SK-N-SH (cell line): ENCODE measurements at regions not wholly inside any gene's neighbourhood (a gene's known extent, or its start where the extent isn't known, plus 50 kb on each side); places are given as distances from the start of the nearest gene placed in this dataset.

Source experiments
- CTCF ChIA-PET: fragments of 300-600, 350-600 bp; formaldehyde crosslinking; extraction: SDS; loops from one replicate; lab custom pipeline; 2021; lab: Yijun Ruan, JAX
- POLR2A ChIA-PET: fragments of 350-600 bp; sonication (Branson Sonifier 250); formaldehyde crosslinking; extraction: SDS; loops from one replicate; lab custom pipeline; 2020; ENCODE audit warnings: antibody characterized with exemption, inconsistent platforms; lab: Yijun Ruan, JAX
- DNase-seq: peaks from one replicate; pipeline ENCODE4 v3.0.0; 2012
- H2AFZ ChIP-seq: fragments of 200-600 bp; sonication (generic); 2 replicates; pipeline ENCODE4 v1.8.1; 2016; ENCODE audit warnings: antibody characterized with exemption, mild to moderate bottlenecking, low read depth
- H3F3A ChIP-seq: fragments of 200-600 bp; sonication (generic); replicated peaks from 2 replicates; pipeline ENCODE3; 2016; ENCODE audit warnings: antibody characterized with exemption, mild to moderate bottlenecking; ENCODE audit not compliant: insufficient read depth
- H3K27ac ChIP-seq, 2 experiments: fragments of 200-500 bp in 1 of 2; fragments of 200-600 bp in 1 of 2; sonication (Bioruptor generic) in 1 of 2; sonication (generic), shearing (Covaris generic) in 1 of 2; 2 replicates each; pipeline versions ENCODE4 v1.5.1 to v1.6.1; 2014 to 2016; ENCODE audit warnings: low read depth in 2 of 2, inconsistent platforms in 1 of 2, low read length in 1 of 2, mild to moderate bottlenecking in 1 of 2, mixed read lengths in 1 of 2
- H3K27me3 ChIP-seq: fragments of 200-600 bp; sonication (generic), shearing (Covaris generic); 2 replicates; pipeline ENCODE4 v1.6.1; 2016; ENCODE audit warnings: mixed run types; ENCODE audit not compliant: insufficient read depth
- H3K36me3 ChIP-seq, 2 experiments: fragments of 200-500 bp in 1 of 2; fragments of 200-600 bp in 1 of 2; sonication (Bioruptor generic) in 1 of 2; sonication (generic) in 1 of 2; replicated peaks in 1 of 2; 2 replicates each; pipeline versions ENCODE3 to v1.5.1; 2014 to 2016; ENCODE audit warnings: low read length in 1 of 2, mild to moderate bottlenecking in 1 of 2; ENCODE audit not compliant: insufficient read depth in 2 of 2, control insufficient read depth in 1 of 2
- H3K4me1 ChIP-seq, 2 experiments: fragments of 200-500 bp in 1 of 2; fragments of 200-600 bp in 1 of 2; sonication (Bioruptor generic) in 1 of 2; sonication (generic), shearing (Covaris generic) in 1 of 2; 2 replicates each; pipeline versions ENCODE4 v1.5.1 to v1.6.1; 2014 to 2016; ENCODE audit warnings: low read depth in 1 of 2, low read length in 1 of 2, mixed run types in 1 of 2; ENCODE audit not compliant: insufficient read depth in 2 of 2, control insufficient read depth in 1 of 2
- H3K4me2 ChIP-seq: fragments of 200-600 bp; sonication (generic), shearing (Covaris generic); 2 replicates; pipeline ENCODE4 v1.6.1; 2017; ENCODE audit warnings: mixed run types
- H3K4me3 ChIP-seq, 2 experiments: fragments of 200-500 bp in 1 of 2; fragments of 200-600 bp in 1 of 2; sonication (Bioruptor generic) in 1 of 2; sonication (generic), shearing (Covaris generic) in 1 of 2; 2 replicates each; pipeline versions ENCODE4 v1.5.1 to v1.8.1; 2014 to 2016; ENCODE audit warnings: low read depth in 2 of 2, inconsistent platforms in 1 of 2, low read length in 1 of 2, mild to moderate bottlenecking in 1 of 2, mixed read lengths in 1 of 2, moderate library complexity in 1 of 2
- H3K79me2 ChIP-seq: fragments of 200-600 bp; sonication (generic); 2 replicates; pipeline ENCODE4 v1.8.1; 2017; ENCODE audit warnings: mild to moderate bottlenecking; ENCODE audit not compliant: insufficient read depth
- H3K9ac ChIP-seq: fragments of 200-600 bp; sonication (generic); 2 replicates; pipeline ENCODE4 v1.6.1; 2017; ENCODE audit warnings: mixed run types
- H3K9me2 ChIP-seq: fragments of 200-600 bp; sonication (generic); 2 replicates; pipeline ENCODE4 v1.6.1; 2017; ENCODE audit warnings: mixed run types
- H3K9me3 ChIP-seq: fragments of 200-600 bp; sonication (generic); 2 replicates; pipeline ENCODE4 v1.6.1; 2017; ENCODE audit warnings: mixed run types, mild to moderate bottlenecking, moderate library complexity
- H4K20me1 ChIP-seq: fragments of 200-600 bp; sonication (generic); 2 replicates; pipeline ENCODE4 v1.6.1; 2017; ENCODE audit warnings: mild to moderate bottlenecking, mixed run types; ENCODE audit not compliant: insufficient read depth
- CHD2 ChIP-seq: fragments of 150-350 bp; IDR thresholded peaks from 2 replicates; pipeline ENCODE4 v1.6.1; 2018; ENCODE audit warnings: low read length; ENCODE audit not compliant: partially characterized antibody
- ELF1 ChIP-seq: IDR thresholded peaks from 2 replicates; pipeline ENCODE4 v1.4.0; 2012
- EZH2phosphoT487 ChIP-seq: fragments of 200-600 bp; sonication (generic); IDR thresholded peaks from 2 replicates; pipeline ENCODE4 v1.6.1; 2017; ENCODE audit warnings: low read depth, mixed run types, mild to moderate bottlenecking, antibody characterized with exemption, moderate library complexity, borderline replicate concordance
- FOSL2 ChIP-seq: IDR thresholded peaks from 2 replicates; pipeline ENCODE4 v1.4.0; 2012; ENCODE audit warnings: low read depth, mild to moderate bottlenecking, moderate library complexity, borderline replicate concordance
- FOXJ3 ChIP-seq: sonication (generic); formaldehyde crosslinking; IDR thresholded peaks from 2 replicates; pipeline ENCODE4 v1.5.1; 2020; ENCODE audit warnings: mild to moderate bottlenecking, missing genetic modification reagents
- GABPA ChIP-seq: IDR thresholded peaks from 2 replicates; pipeline ENCODE4 v1.4.0; 2012; ENCODE audit warnings: low read depth, mild to moderate bottlenecking
- MEF2A ChIP-seq: IDR thresholded peaks from 2 replicates; pipeline ENCODE4 v1.4.0; 2012; ENCODE audit warnings: low read depth, borderline replicate concordance
- MXI1 ChIP-seq: IDR thresholded peaks from 2 replicates; pipeline ENCODE4 v1.6.1; 2012; ENCODE audit warnings: mild to moderate bottlenecking, low read depth, low read length, improper control_type of control experiment
- POLR2AphosphoS5 ChIP-seq: IDR thresholded peaks from 2 replicates; pipeline ENCODE4 v1.6.1; 2012; ENCODE audit warnings: low read depth, low read length
- RAD21 ChIP-seq: IDR thresholded peaks from 2 replicates; pipeline ENCODE4 v1.6.1; 2012; ENCODE audit warnings: mild to moderate bottlenecking, low read length
- RCOR1 ChIP-seq: fragments of 150-350 bp; IDR thresholded peaks from 2 replicates; pipeline ENCODE4 v1.6.1; 2017; ENCODE audit warnings: antibody characterized with exemption, low read length
- RFX5 ChIP-seq: IDR thresholded peaks from 2 replicates; pipeline ENCODE4 v1.6.1; 2012; ENCODE audit warnings: mild to moderate bottlenecking, improper control_type of control experiment, low read length
- RXRA ChIP-seq: IDR thresholded peaks from 2 replicates; pipeline ENCODE4 v1.4.0; 2012; ENCODE audit warnings: low read depth, mild to moderate bottlenecking, borderline replicate concordance
- SIN3A ChIP-seq: IDR thresholded peaks from 2 replicates; pipeline ENCODE4 v1.6.1; 2012; ENCODE audit warnings: low read depth, mild to moderate bottlenecking, low read length, moderate library complexity, borderline replicate concordance
- TAF1 ChIP-seq: IDR thresholded peaks from 2 replicates; pipeline ENCODE4 v1.6.1; 2012; ENCODE audit warnings: low read depth, mild to moderate bottlenecking, low read length, moderate library complexity, borderline replicate concordance
- WGBS: methylation state at CpG from one replicate; pipeline ENCODE4 v1.1.6; 2017; ENCODE audit warnings: low lambda C conversion rate; 5-methylcytosine and 5-hydroxymethylcytosine counted together
- TF ChIP-seq, protein P1 (sequence below): IDR thresholded peaks from 2 replicates; pipeline ENCODE4 v1.4.0; 2012; ENCODE audit warnings: low read depth, borderline replicate concordance
- TF ChIP-seq, protein P2 (sequence below): fragments of 150-350 bp; IDR thresholded peaks from 2 replicates; pipeline ENCODE4 v1.6.1; 2016; ENCODE audit warnings: mild to moderate bottlenecking, low read depth, low read length
- TF ChIP-seq, protein P3 (sequence below): IDR thresholded peaks from 2 replicates; pipeline ENCODE4 v1.4.0; 2012; ENCODE audit warnings: low read depth, borderline replicate concordance
- TF ChIP-seq, protein P4 (sequence below): IDR thresholded peaks from 2 replicates; pipeline ENCODE4; 2012

DNA sequence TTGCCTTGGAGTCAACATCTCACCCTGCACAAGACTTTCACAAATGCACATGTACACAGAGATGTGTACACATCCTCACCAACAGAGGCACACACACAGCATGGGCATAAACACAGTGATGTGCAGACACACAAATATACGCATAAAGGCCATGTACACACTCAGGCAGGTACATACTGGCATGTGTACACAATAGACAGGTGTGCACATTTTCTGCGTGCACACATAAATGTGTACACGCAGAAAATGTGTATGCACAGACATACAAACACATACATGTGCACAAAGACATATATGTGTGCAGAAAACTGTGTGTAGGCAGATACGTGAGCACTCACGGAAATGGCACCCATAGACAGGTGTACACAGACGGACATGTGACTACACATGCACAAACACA lies 85.3 kb upstream of the ZBTB40 start:
- no peaks in the 10 kb centered on the region for H3K9me3 ChIP-seq
- H3K27me3 ChIP-seq, result peaks cover 32% of the 10 kb centered on the region
- no peak for DNase-seq

DNA sequence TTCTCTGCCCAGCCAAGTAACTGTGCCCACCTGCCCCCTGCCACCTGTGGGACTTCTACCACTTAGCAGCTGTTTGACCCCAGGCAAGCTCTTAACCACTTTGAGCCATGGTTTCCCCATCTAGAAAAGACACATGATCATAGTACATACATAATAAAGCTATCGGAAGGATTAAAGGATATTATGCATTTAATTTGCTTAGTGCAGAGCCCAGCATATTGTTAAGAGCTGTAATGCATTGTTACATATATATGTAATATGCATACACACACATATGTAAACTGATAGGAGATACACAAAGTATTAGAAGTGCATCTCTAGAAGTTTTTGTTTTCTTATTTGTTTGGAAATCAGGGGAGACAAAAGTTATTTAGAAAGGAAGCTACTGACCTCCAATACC lies 83.5 kb upstream of the ZBTB40 start:
- ChIA-PET POLR2A (no interaction called here), CTCF (interaction anchor here (0.9 to 1.6 kb wide), 4 partner anchors 48 to 237 kb away, joined by 3 to 5 read pairs (median 4); no protein-coding TSS in a partner anchor)
- H3K4me2 ChIP-seq, result no peak overlapping the region
- peaks cover 0 to 18% of the 10 kb centered on the region in 2 experiments; a peak in 1 of 4 replicates for H3K4me1 ChIP-seq
- no peaks in the 10 kb centered on the region for H3F3A ChIP-seq
- H4K20me1 ChIP-seq, result no peaks in the 10 kb centered on the region
- H2AFZ ChIP-seq, result no peak overlapping the region
- 65% methylated on average over 1 of the region's 1 CpG for WGBS
- no peaks in the 10 kb centered on the region for H3K36me3 ChIP-seq
- H3K9ac ChIP-seq, result no peak overlapping the region
- TF ChIP-seq, protein P1, sequence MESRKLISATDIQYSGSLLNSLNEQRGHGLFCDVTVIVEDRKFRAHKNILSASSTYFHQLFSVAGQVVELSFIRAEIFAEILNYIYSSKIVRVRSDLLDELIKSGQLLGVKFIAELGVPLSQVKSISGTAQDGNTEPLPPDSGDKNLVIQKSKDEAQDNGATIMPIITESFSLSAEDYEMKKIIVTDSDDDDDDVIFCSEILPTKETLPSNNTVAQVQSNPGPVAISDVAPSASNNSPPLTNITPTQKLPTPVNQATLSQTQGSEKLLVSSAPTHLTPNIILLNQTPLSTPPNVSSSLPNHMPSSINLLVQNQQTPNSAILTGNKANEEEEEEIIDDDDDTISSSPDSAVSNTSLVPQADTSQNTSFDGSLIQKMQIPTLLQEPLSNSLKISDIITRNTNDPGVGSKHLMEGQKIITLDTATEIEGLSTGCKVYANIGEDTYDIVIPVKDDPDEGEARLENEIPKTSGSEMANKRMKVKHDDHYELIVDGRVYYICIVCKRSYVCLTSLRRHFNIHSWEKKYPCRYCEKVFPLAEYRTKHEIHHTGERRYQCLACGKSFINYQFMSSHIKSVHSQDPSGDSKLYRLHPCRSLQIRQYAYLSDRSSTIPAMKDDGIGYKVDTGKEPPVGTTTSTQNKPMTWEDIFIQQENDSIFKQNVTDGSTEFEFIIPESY, result no peak
- TF ChIP-seq MEF2A, result no peak
- no peak for TF ChIP-seq GABPA
- TF ChIP-seq EZH2phosphoT487, result no peak
- no peak overlapping the region for H3K4me3 ChIP-seq
- peaks cover 22% of the 10 kb centered on the region for H3K27me3 ChIP-seq
- no peaks in the 10 kb centered on the region for H3K9me3 ChIP-seq
- H3K79me2 ChIP-seq, result no peaks in the 10 kb centered on the region
- no peaks in the 10 kb centered on the region for H3K9me2 ChIP-seq
- H3K27ac ChIP-seq, result no peak overlapping the region
- DNase-seq, result no peak

More for the DNA sequence above, 85.3 kb upstream of the ZBTB40 start:
- Histone ChIP-seq H3K4me2 (no peak overlapping the region), H3K9me2 (no peaks in the 10 kb centered on the region), H3K4me1 (peaks cover 0 to 28% of the 10 kb centered on the region in 2 experiments; a peak in 1 of 4 replicates), H3K36me3 (no peaks in the 10 kb centered on the region), H3K79me2 (no peaks in the 10 kb centered on the region), H4K20me1 (no peaks in the 10 kb centered on the region), H2AFZ (no peak overlapping the region), H3K27ac (no peak overlapping the region), H3K9ac (no peak overlapping the region), H3F3A (no peaks in the 10 kb centered on the region), H3K4me3 (no peak overlapping the region)
- TF ChIP-seq RAD21, result no peak
- TF ChIP-seq RXRA, result no peak
- TF ChIP-seq CHD2, result no peak
- TF ChIP-seq, protein P2, sequence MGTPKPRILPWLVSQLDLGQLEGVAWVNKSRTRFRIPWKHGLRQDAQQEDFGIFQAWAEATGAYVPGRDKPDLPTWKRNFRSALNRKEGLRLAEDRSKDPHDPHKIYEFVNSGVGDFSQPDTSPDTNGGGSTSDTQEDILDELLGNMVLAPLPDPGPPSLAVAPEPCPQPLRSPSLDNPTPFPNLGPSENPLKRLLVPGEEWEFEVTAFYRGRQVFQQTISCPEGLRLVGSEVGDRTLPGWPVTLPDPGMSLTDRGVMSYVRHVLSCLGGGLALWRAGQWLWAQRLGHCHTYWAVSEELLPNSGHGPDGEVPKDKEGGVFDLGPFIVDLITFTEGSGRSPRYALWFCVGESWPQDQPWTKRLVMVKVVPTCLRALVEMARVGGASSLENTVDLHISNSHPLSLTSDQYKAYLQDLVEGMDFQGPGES, result no peak
- TF ChIP-seq MXI1, result no peak
- no peak for TF ChIP-seq FOSL2
- no peak for TF ChIP-seq MEF2A
- TF ChIP-seq ELF1, result no peak
- no peak for TF ChIP-seq POLR2AphosphoS5
- no peak for TF ChIP-seq SIN3A
- TF ChIP-seq TAF1, result no peak
- TF ChIP-seq RCOR1, result no peak
- no peak for TF ChIP-seq EZH2phosphoT487
- TF ChIP-seq, protein P3, sequence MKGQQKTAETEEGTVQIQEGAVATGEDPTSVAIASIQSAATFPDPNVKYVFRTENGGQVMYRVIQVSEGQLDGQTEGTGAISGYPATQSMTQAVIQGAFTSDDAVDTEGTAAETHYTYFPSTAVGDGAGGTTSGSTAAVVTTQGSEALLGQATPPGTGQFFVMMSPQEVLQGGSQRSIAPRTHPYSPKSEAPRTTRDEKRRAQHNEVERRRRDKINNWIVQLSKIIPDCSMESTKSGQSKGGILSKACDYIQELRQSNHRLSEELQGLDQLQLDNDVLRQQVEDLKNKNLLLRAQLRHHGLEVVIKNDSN, result no peak
- TF ChIP-seq, protein P4, sequence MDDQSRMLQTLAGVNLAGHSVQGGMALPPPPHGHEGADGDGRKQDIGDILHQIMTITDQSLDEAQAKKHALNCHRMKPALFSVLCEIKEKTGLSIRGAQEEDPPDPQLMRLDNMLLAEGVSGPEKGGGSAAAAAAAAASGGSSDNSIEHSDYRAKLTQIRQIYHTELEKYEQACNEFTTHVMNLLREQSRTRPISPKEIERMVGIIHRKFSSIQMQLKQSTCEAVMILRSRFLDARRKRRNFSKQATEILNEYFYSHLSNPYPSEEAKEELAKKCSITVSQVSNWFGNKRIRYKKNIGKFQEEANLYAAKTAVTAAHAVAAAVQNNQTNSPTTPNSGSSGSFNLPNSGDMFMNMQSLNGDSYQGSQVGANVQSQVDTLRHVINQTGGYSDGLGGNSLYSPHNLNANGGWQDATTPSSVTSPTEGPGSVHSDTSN, result no peak
- no peak for TF ChIP-seq RFX5
- TF ChIP-seq FOXJ3 (CRISPR knock-in tag), result no peak
- POLR2A ChIA-PET, result no interaction called here
- 74% methylated on average over 6 of the region's 6 CpGs for WGBS
- CTCF ChIA-PET, result no interaction called here
